Epithelial cell of proximal tubule (primary cell): ENCODE measurements at regions not wholly inside any gene's neighbourhood (a gene's known extent, or its start where the extent isn't known, plus 50 kb on each side); places are given as distances from the start of the nearest gene placed in this dataset.

Experiments used
- DNase-seq: peaks from one replicate; pipeline ENCODE4 v3.0.0-alpha.2; 2011; ENCODE audit warnings: low read depth
- H3K4me3 ChIP-seq: 2 replicates; pipeline ENCODE4 v1.5.1; 2011; ENCODE audit warnings: low read depth, mild to moderate bottlenecking, low read length
- TF ChIP-seq, protein P1 (sequence below): conservative IDR thresholded peaks from 2 replicates; pipeline ENCODE4 v1.5.1; 2012; ENCODE audit warnings: low read depth, mild to moderate bottlenecking, low read length

DNA sequence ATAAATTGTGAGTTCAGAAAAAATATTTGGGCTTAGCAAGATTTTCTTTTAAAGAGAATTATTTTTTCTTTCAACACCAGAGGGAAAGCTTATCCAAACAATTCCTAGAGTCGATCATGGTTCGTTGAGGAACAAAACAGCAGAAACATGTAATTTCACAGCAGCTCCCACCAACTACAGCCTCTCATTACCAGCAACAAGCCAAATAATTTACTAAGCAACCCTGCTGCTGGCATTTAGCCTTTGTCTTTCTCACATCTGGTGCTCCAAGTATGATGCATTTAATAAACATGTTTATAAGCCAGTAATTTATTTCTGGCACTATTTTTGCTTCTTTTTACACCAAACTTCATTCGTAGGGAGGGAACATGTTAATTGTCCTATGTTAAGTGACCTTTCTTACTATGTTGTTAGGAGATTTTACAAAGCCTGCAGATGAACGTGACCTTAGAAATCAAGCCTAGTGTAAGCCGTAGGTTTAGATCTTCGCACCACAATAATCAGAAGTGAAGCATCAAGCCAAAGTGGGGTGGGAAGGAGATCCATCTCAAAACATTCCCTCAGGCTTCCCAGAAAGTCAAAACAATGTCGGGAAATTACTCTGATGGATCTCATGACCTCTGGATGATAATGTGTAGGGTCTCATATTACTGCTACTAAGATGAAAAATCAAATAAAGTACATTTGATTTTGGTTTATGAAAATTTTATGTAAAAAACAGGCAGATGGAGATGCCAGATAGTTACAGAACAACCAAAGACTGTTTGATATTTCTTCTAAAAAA lies 128.4 kb downstream of the RPAP3 start:
- TF ChIP-seq, protein P1, sequence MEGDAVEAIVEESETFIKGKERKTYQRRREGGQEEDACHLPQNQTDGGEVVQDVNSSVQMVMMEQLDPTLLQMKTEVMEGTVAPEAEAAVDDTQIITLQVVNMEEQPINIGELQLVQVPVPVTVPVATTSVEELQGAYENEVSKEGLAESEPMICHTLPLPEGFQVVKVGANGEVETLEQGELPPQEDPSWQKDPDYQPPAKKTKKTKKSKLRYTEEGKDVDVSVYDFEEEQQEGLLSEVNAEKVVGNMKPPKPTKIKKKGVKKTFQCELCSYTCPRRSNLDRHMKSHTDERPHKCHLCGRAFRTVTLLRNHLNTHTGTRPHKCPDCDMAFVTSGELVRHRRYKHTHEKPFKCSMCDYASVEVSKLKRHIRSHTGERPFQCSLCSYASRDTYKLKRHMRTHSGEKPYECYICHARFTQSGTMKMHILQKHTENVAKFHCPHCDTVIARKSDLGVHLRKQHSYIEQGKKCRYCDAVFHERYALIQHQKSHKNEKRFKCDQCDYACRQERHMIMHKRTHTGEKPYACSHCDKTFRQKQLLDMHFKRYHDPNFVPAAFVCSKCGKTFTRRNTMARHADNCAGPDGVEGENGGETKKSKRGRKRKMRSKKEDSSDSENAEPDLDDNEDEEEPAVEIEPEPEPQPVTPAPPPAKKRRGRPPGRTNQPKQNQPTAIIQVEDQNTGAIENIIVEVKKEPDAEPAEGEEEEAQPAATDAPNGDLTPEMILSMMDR: no peak
- no peak for DNase-seq
- no peak overlapping the region for H3K4me3 ChIP-seq

DNA sequence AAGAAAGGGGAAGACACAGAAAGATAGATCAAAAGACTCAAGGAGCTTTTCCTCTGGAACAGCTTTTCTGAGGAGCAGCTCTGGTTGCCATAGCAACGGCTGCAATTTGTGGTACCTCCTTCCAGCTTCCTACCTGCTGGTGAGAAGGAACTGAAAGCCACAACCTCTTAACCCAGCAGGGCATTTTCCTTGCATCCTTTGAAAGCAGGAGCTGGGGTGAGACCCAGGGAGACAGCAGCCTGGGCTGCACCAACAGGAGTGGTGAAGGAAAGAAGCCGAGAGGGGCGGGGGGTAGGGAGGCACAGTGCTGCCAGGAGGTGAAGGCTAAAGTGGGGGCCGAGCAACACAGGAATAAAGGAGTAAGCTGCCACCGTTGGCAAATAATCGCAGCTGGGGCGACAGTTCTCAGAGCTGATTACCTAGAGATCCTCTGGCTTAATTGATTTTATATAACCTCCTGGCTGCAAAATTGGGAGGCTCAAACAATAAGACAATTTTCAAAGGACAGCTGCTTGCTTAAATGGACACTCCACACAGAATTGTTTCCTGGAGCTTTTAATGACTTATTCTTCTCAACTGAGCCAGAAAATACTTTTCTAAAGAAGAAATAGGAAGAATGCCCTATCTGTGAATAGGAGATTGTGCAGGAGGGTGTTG lies 129.4 kb downstream of the RPAP3 start:
- DNase-seq: no peak

DNA sequence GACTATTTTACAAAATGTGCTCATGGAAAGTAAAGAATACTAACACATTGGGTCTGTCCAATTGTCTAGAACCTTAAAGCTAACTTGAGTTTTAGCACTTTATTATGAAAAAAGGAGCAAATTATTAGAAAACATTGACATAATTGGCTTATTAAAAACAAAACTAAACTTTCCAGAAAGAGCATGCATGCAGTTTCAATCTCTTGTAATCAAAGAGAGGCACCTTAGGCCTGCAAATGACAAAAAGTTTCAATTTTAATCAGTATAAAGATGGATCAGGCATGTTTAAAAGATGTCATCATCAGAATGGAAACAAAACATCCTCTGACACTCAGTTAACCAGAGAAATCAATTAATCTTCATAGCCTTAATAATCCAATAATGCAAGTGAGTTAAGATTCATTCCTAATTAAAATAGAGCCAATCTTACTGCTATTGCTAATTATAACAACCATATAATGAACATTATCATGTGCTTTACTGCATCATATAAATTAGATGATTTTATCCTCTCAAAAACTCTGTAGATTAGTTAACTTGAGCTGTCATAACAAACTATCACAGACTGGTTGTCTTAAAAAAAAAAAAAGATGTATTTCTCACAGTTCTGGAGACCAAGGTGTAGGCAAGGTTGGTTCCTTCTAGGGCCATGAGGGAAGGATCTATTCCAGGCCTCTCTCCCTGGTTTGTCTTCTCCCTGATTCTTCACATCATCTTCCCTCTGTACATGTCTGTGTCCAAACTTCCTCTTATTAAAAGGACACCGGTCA lies 131.4 kb downstream of the RPAP3 start:
- no peak for DNase-seq
- H3K4me3 ChIP-seq: no peak overlapping the region
- TF ChIP-seq, protein P1: no peak

More for the DNA sequence above, 129.4 kb downstream of the RPAP3 start:
- TF ChIP-seq, protein P1: no peak
- no peak overlapping the region for H3K4me3 ChIP-seq

DNA sequence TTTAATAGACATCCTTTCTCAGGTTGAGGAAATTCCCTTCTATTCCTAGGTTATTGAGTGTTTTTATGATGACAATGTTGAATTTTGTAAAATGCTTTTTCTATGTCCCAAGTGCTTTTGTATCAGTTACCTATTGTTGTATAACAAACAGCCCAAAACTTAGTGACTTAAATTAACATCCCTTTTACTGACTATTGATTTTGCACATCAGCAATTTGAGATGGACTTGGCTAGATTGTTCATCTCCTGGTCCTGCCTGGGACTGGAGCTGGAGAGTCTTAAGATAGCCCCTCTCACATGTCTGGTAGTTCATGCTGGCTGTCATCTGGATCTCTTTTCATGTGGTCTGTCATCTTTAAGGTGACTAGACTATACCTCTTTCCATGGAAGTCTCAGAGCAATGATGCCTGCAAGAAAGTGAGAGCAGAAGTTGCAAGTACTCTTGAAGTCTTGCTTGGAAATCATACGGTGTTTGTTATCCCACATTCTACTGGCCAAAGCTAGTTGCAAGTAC lies 132.6 kb downstream of the RPAP3 start:
- no peak overlapping the region for H3K4me3 ChIP-seq
- DNase-seq: no peak
- TF ChIP-seq, protein P1: no peak

DNA sequence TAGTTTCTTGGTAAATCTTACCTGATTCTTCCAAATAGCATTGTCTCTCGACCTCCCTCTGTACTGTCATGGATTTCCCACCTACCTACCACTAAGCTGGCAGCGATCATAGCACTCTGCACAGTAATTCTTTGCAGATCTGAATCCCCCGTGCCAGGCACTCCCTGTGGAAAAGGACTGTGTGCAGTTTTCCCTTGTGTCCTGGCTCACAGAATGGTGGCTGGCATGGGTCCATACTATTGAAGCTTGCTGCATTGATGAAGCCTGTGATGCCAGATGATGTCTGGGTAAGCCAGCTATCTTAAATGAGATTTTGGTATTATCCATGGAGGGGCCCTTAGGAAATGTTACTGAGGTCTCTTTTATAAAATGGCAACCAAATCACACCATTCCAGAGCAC lies 135.7 kb downstream of the RPAP3 start:
- DNase-seq: no peak
- TF ChIP-seq, protein P1: no peak
- H3K4me3 ChIP-seq: no peak overlapping the region

DNA sequence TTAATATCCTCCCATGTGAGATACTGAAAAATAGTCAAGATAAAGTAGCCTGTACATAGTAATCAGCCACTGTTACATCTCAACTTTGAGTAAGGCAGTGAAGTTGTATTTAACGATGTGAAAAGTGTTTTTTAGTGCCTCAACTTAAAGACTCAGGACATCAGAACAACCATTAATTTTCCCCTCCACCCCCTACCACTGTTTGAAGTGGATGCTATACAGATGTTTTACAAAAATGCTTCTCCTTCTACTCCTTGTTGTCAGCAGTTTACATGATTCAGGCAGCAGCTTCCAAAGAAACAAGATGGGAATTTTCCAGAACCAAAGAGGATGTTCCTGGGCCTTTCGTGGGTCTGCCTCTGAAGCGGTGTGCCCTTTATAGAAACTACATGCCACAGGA lies 143.6 kb downstream of the RPAP3 start:
- H3K4me3 ChIP-seq: no peak overlapping the region
- TF ChIP-seq, protein P1: no peak
- DNase-seq: no peak
